ENCODE measurements at regions not wholly inside any gene's neighbourhood (a gene's known extent, or its start where the extent isn't known, plus 50 kb on each side); places are given as distances from the start of the nearest gene placed in this dataset.

DNA sequence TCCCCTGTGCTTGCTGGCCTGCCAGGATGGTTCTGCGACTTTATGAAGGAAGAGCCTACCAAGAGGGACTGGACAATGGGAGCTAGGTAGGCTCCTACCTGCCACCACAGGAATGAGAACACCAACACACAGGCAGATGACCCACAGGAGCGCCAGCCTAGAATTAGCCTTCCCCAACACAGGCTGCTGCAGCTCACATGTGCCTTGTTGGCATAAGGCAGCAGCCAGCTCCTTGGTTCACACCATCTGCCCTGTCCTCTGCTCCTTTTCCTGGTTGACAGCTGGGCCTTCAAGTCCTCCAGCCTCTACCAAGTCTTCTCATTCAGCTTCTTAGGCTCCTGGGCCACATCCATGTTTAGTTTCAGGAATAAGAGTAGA is 705.4 kb upstream of the RAB6C start:
- Histone ChIP-seq H3K4me3 (ENCODE audit: low read depth, low read length) (no peak overlapping the region), H3K4me1 (ENCODE audit: control insufficient read depth, insufficient read depth, low read length, unreplicated experiment) (no peaks in the 10 kb centered on the region)

GRCh38 chr2:129274918-129275317 is 704.5 kb upstream of the RAB6C start:
- Histone ChIP-seq H3K79me2 (ENCODE audit: control insufficient read depth, insufficient read depth, low read length, unreplicated experiment) (no peaks in the 10 kb centered on the region), H2AFZ (ENCODE audit: low read length, unreplicated experiment) (no peak overlapping the region), H3K27me3 (ENCODE audit: insufficient read depth, low read length) (no peaks in the 10 kb centered on the region), H3K36me3 (ENCODE audit: insufficient read depth, low read length) (no peaks in the 10 kb centered on the region), H3K4me1 (ENCODE audit: control insufficient read depth, insufficient read depth, low read length, unreplicated experiment) (no peaks in the 10 kb centered on the region), H3K27ac (ENCODE audit: low read depth, low read length) (no peak overlapping the region), H3K4me3 (ENCODE audit: low read depth, low read length) (no peak overlapping the region)

More for the DNA sequence above, 705.4 kb upstream of the RAB6C start:
- Histone ChIP-seq H2AFZ (ENCODE audit: low read length, unreplicated experiment) (no peak overlapping the region), H3K27me3 (ENCODE audit: insufficient read depth, low read length) (no peaks in the 10 kb centered on the region), H3K36me3 (ENCODE audit: insufficient read depth, low read length) (no peaks in the 10 kb centered on the region), H3K27ac (ENCODE audit: low read depth, low read length) (no peak overlapping the region), H3K79me2 (ENCODE audit: control insufficient read depth, insufficient read depth, low read length, unreplicated experiment) (no peaks in the 10 kb centered on the region)

DNA sequence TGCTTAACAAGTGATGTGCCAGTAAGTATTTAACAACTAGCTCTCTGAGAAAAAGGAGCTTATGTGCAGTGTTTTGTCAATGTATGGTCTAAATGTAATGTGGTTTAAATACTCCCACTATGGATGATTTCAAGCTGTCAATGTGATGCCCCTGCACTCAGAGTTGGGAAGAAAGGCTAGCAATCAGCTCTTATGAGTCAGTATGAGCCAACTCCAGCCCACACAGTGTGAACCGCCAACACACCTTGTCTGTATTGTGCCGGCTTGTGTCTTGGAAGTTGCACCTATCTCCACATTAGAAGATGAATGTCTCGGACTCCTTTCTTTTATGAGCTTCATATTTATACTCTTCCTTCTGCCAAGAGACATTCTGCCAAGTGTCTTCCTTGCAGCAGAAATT is 703.8 kb upstream of the RAB6C start:
- no peak overlapping the region for H3K27ac ChIP-seq (ENCODE audit: low read depth, low read length)
- no peaks in the 10 kb centered on the region for H3K4me1 ChIP-seq (ENCODE audit: control insufficient read depth, insufficient read depth, low read length, unreplicated experiment)
- no peaks in the 10 kb centered on the region for H3K36me3 ChIP-seq (ENCODE audit: insufficient read depth, low read length)
- no peak overlapping the region for H3K4me3 ChIP-seq (ENCODE audit: low read depth, low read length)
- no peak overlapping the region for H2AFZ ChIP-seq (ENCODE audit: low read length, unreplicated experiment)
- no peaks in the 10 kb centered on the region for H3K79me2 ChIP-seq (ENCODE audit: control insufficient read depth, insufficient read depth, low read length, unreplicated experiment)
- no peaks in the 10 kb centered on the region for H3K27me3 ChIP-seq (ENCODE audit: insufficient read depth, low read length)

GRCh38 chr2:129276978-129277584 is 702.4 kb upstream of the RAB6C start:
- Histone ChIP-seq H3K4me3 (ENCODE audit: low read depth, low read length) (no peak overlapping the region), H3K27me3 (ENCODE audit: insufficient read depth, low read length) (no peaks in the 10 kb centered on the region), H3K36me3 (ENCODE audit: insufficient read depth, low read length) (no peaks in the 10 kb centered on the region), H3K4me1 (ENCODE audit: control insufficient read depth, insufficient read depth, low read length, unreplicated experiment) (no peaks in the 10 kb centered on the region), H3K79me2 (ENCODE audit: control insufficient read depth, insufficient read depth, low read length, unreplicated experiment) (no peaks in the 10 kb centered on the region), H2AFZ (ENCODE audit: low read length, unreplicated experiment) (no peak overlapping the region), H3K27ac (ENCODE audit: low read depth, low read length) (no peak overlapping the region)

DNA sequence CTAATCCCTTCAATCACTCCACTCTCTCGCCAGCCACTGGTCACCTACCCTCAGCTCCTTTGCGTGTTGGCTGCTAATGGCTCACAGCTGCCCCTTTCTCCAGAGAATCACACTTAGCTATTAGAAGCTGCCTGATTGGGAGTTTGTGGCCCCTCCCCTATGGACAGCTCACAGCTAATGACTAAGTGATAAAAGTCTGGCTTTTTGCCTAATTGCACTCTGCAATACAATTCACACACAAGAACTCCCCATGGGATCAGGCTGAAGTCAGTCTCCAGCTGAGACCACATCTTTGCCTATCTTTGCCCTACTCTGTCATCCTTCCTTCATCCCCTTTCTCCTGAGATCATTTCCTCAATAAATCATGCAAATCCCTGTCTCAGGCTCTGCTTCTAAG is 701.9 kb upstream of the RAB6C start:
- Histone ChIP-seq H3K27me3 (ENCODE audit: insufficient read depth, low read length) (no peaks in the 10 kb centered on the region), H3K4me1 (ENCODE audit: control insufficient read depth, insufficient read depth, low read length, unreplicated experiment) (no peaks in the 10 kb centered on the region), H3K4me3 (ENCODE audit: low read depth, low read length) (no peak overlapping the region), H3K27ac (ENCODE audit: low read depth, low read length) (no peak overlapping the region), H2AFZ (ENCODE audit: low read length, unreplicated experiment) (no peak overlapping the region), H3K79me2 (ENCODE audit: control insufficient read depth, insufficient read depth, low read length, unreplicated experiment) (no peaks in the 10 kb centered on the region), H3K36me3 (ENCODE audit: insufficient read depth, low read length) (no peaks in the 10 kb centered on the region)

GRCh38 chr2:129281791-129282530 is 697.5 kb upstream of the RAB6C start:
- H2AFZ ChIP-seq (ENCODE audit: low read length, unreplicated experiment) = no peak overlapping the region
- H3K27ac ChIP-seq (ENCODE audit: low read depth, low read length) = no peak overlapping the region
- H3K79me2 ChIP-seq (ENCODE audit: control insufficient read depth, insufficient read depth, low read length, unreplicated experiment) = no peaks in the 10 kb centered on the region
- H3K4me1 ChIP-seq (ENCODE audit: control insufficient read depth, insufficient read depth, low read length, unreplicated experiment) = no peaks in the 10 kb centered on the region
- H3K27me3 ChIP-seq (ENCODE audit: insufficient read depth, low read length) = no peaks in the 10 kb centered on the region
- H3K36me3 ChIP-seq (ENCODE audit: insufficient read depth, low read length) = no peaks in the 10 kb centered on the region
- no peak overlapping the region for H3K4me3 ChIP-seq (ENCODE audit: low read depth, low read length)

GRCh38 chr2:129285012-129285411 is 694.5 kb upstream of the RAB6C start:
- no peak overlapping the region for H3K4me3 ChIP-seq (ENCODE audit: low read depth, low read length)
- no peaks in the 10 kb centered on the region for H3K4me1 ChIP-seq (ENCODE audit: control insufficient read depth, insufficient read depth, low read length, unreplicated experiment)
- H3K79me2 ChIP-seq (ENCODE audit: control insufficient read depth, insufficient read depth, low read length, unreplicated experiment) = no peaks in the 10 kb centered on the region

DNA sequence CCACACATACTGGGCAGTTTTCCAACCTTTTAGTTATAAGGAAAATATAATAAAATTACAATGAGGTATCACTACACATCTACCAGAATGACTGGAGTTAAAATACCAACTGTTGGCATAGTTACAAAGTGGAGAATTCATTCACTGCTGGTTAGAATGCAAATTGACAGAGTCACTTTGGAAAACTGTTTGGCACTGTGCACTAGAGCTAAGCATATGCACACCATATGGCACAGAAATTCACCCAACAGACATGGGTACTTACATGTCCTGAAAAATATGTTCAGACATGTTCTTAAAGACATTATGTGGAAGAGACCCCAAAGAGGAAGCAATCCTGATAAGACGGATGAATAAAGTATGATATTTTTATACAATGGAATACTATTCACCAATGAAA is 686.1 kb upstream of the RAB6C start:
- no peak overlapping the region for H3K4me3 ChIP-seq (ENCODE audit: low read depth, low read length)
- H2AFZ ChIP-seq (ENCODE audit: low read length, unreplicated experiment) = no peak overlapping the region
- H3K27ac ChIP-seq (ENCODE audit: low read depth, low read length) = no peak overlapping the region
- H3K27me3 ChIP-seq (ENCODE audit: insufficient read depth, low read length) = no peaks in the 10 kb centered on the region
- no peaks in the 10 kb centered on the region for H3K79me2 ChIP-seq (ENCODE audit: control insufficient read depth, insufficient read depth, low read length, unreplicated experiment)
- no peaks in the 10 kb centered on the region for H3K4me1 ChIP-seq (ENCODE audit: control insufficient read depth, insufficient read depth, low read length, unreplicated experiment)
- H3K36me3 ChIP-seq (ENCODE audit: insufficient read depth, low read length) = no peaks in the 10 kb centered on the region

More at GRCh38 chr2:129285012-129285411, 694.5 kb upstream of the RAB6C start:
- Histone ChIP-seq H3K27me3 (ENCODE audit: insufficient read depth, low read length) (no peaks in the 10 kb centered on the region), H3K36me3 (ENCODE audit: insufficient read depth, low read length) (no peaks in the 10 kb centered on the region), H3K27ac (ENCODE audit: low read depth, low read length) (no peak overlapping the region), H2AFZ (ENCODE audit: low read length, unreplicated experiment) (no peak overlapping the region)

DNA sequence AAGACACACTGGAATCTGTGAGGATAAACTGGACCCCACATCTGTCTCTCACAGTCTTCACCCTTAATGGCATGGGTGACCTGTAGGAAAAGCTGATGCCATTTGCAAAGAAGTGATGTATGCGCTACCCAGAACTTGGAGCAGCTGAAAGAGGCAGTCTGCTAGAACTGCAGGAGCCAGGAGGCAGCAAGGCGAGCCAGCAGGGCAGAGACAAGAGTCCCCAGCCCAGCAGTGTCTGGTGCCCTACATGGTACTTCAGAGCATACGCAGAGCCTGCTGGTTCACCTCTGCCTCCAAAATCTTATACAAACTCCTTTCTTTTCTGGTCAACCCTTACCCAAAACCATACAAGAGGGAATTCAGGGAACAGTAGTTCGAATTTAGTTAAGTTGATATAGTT is 683.1 kb upstream of the RAB6C start:
- no peak overlapping the region for H2AFZ ChIP-seq (ENCODE audit: low read length, unreplicated experiment)
- H3K4me1 ChIP-seq (ENCODE audit: control insufficient read depth, insufficient read depth, low read length, unreplicated experiment) = no peaks in the 10 kb centered on the region
- no peaks in the 10 kb centered on the region for H3K79me2 ChIP-seq (ENCODE audit: control insufficient read depth, insufficient read depth, low read length, unreplicated experiment)
- no peak overlapping the region for H3K4me3 ChIP-seq (ENCODE audit: low read depth, low read length)
- no peaks in the 10 kb centered on the region for H3K36me3 ChIP-seq (ENCODE audit: insufficient read depth, low read length)
- no peak overlapping the region for H3K27ac ChIP-seq (ENCODE audit: low read depth, low read length)
- no peaks in the 10 kb centered on the region for H3K27me3 ChIP-seq (ENCODE audit: insufficient read depth, low read length)

- Histone ChIP-seq H3K4me3 (ENCODE audit: low read depth, low read length) (no peak overlapping the region), H2AFZ (ENCODE audit: low read length, unreplicated experiment) (no peak overlapping the region), H3K4me1 (ENCODE audit: control insufficient read depth, insufficient read depth, low read length, unreplicated experiment) (no peaks in the 10 kb centered on the region), H3K27me3 (ENCODE audit: insufficient read depth, low read length) (no peaks in the 10 kb centered on the region), H3K36me3 (ENCODE audit: insufficient read depth, low read length) (no peaks in the 10 kb centered on the region), H3K79me2 (ENCODE audit: control insufficient read depth, insufficient read depth, low read length, unreplicated experiment) (no peaks in the 10 kb centered on the region), H3K27ac (ENCODE audit: low read depth, low read length) (no peak overlapping the region)
Measured at GRCh38 chr2:129296806-129297205, 682.7 kb upstream of the RAB6C start.

GRCh38 chr2:129297430-129297829 is 682.0 kb upstream of the RAB6C start:
- no peaks in the 10 kb centered on the region for H3K27me3 ChIP-seq (ENCODE audit: insufficient read depth, low read length)
- H3K36me3 ChIP-seq (ENCODE audit: insufficient read depth, low read length) = no peaks in the 10 kb centered on the region
- H2AFZ ChIP-seq (ENCODE audit: low read length, unreplicated experiment) = no peak overlapping the region
- no peaks in the 10 kb centered on the region for H3K79me2 ChIP-seq (ENCODE audit: control insufficient read depth, insufficient read depth, low read length, unreplicated experiment)
- H3K4me1 ChIP-seq (ENCODE audit: control insufficient read depth, insufficient read depth, low read length, unreplicated experiment) = no peaks in the 10 kb centered on the region
- H3K27ac ChIP-seq (ENCODE audit: low read depth, low read length) = no peak overlapping the region
- no peak overlapping the region for H3K4me3 ChIP-seq (ENCODE audit: low read depth, low read length)
